H9 (cell line): ENCODE measurements at regions not wholly inside any gene's neighbourhood (a gene's known extent, or its start where the extent isn't known, plus 50 kb on each side); places are given as distances from the start of the nearest gene placed in this dataset.

ENCODE experiments used
- DNase-seq: peaks from one replicate; pipeline ENCODE4 v3.0.0-alpha.2; 2017
- H2AFZ ChIP-seq: one replicate; pipeline ENCODE4 v1.6.1; 2013; ENCODE audit warnings: mild to moderate bottlenecking, low read length, control low read depth, moderate library complexity
- H2AK5ac ChIP-seq: 2 replicates; pipeline ENCODE4 v1.6.1; 2013; ENCODE audit warnings: low read length, control low read depth, mixed read lengths; ENCODE audit not compliant: insufficient read length
- H2BK120ac ChIP-seq: one replicate; pipeline ENCODE4 v1.6.1; 2013; ENCODE audit warnings: low read depth, mild to moderate bottlenecking, low read length, control low read depth, inconsistent platforms; ENCODE audit not compliant: poor library complexity, severe bottlenecking
- H2BK12ac ChIP-seq: 2 replicates; pipeline ENCODE4 v1.6.1; 2013; ENCODE audit warnings: low read length, control low read depth, mixed read lengths, low read depth; ENCODE audit not compliant: insufficient read length
- H2BK15ac ChIP-seq: 2 replicates; pipeline ENCODE4 v1.6.1; 2013; ENCODE audit warnings: low read depth, low read length, control low read depth
- H2BK20ac ChIP-seq: one replicate; pipeline ENCODE4 v1.6.1; 2013; ENCODE audit warnings: low read depth, mild to moderate bottlenecking, low read length, control low read depth, inconsistent platforms; ENCODE audit not compliant: poor library complexity, severe bottlenecking
- H2BK5ac ChIP-seq: 2 replicates; pipeline ENCODE4 v1.6.1; 2013; ENCODE audit warnings: low read length, control low read depth, mixed read lengths; ENCODE audit not compliant: insufficient read length
- H3K14ac ChIP-seq: 2 replicates; pipeline ENCODE4 v1.6.1; 2013; ENCODE audit warnings: low read length, control low read depth; ENCODE audit not compliant: insufficient read depth
- H3K18ac ChIP-seq: 2 replicates; pipeline ENCODE4 v1.6.1; 2013; ENCODE audit warnings: low read depth, mild to moderate bottlenecking, mixed read lengths, low read length, control low read depth; ENCODE audit not compliant: insufficient read length
- H3K23ac ChIP-seq: 2 replicates; pipeline ENCODE4 v1.6.1; 2013; ENCODE audit warnings: low read length, control low read depth, mixed read lengths, low read depth; ENCODE audit not compliant: insufficient read length
- H3K23me2 ChIP-seq: 2 replicates; pipeline ENCODE4 v1.6.1; 2013; ENCODE audit warnings: low read depth, mild to moderate bottlenecking, mixed read lengths, low read length, control low read depth; ENCODE audit not compliant: insufficient read length, poor library complexity, severe bottlenecking
- H3K27ac ChIP-seq: 2 replicates; pipeline ENCODE4 v1.5.1; 2013; ENCODE audit warnings: low read length, control low read depth, mixed read lengths, low read depth; ENCODE audit not compliant: insufficient read length
- H3K27me3 ChIP-seq: 2 replicates; pipeline ENCODE4 v1.6.1; 2013; ENCODE audit warnings: low read length, control low read depth, inconsistent platforms; ENCODE audit not compliant: insufficient read depth
- H3K4ac ChIP-seq: 2 replicates; pipeline ENCODE4 v1.6.1; 2013; ENCODE audit warnings: low read depth, mild to moderate bottlenecking, control low read depth, inconsistent platforms, low read length, moderate library complexity
- H3K4me1 ChIP-seq: 2 replicates; pipeline ENCODE4 v1.6.1; 2013; ENCODE audit warnings: low read length, control low read depth, inconsistent platforms; ENCODE audit not compliant: insufficient read depth
- H3K4me2 ChIP-seq: 2 replicates; pipeline ENCODE4 v1.6.1; 2013; ENCODE audit warnings: low read length, control low read depth, mixed read lengths; ENCODE audit not compliant: insufficient read length, insufficient read depth
- H3K56ac ChIP-seq: 2 replicates; pipeline ENCODE4 v1.6.1; 2013; ENCODE audit warnings: low read depth, mild to moderate bottlenecking, mixed read lengths, low read length, control low read depth; ENCODE audit not compliant: insufficient read length
- H3K79me1 ChIP-seq: 2 replicates; pipeline ENCODE4 v1.6.1; 2013; ENCODE audit warnings: low read depth, mild to moderate bottlenecking, moderate library complexity, low read length, control low read depth, inconsistent platforms; ENCODE audit not compliant: insufficient read depth, poor library complexity, severe bottlenecking
- H3K79me2 ChIP-seq: 2 replicates; pipeline ENCODE4 v1.6.1; 2013; ENCODE audit warnings: low read length, control low read depth, inconsistent platforms; ENCODE audit not compliant: insufficient read depth
- H3K9ac ChIP-seq: 2 replicates; pipeline ENCODE4 v1.6.1; 2013; ENCODE audit warnings: low read length, control low read depth, mixed read lengths; ENCODE audit not compliant: insufficient read length; ENCODE audit errors: extremely low read depth
- H3K9me3 ChIP-seq: one replicate; pipeline ENCODE4 v1.6.1; 2013; ENCODE audit warnings: low read depth, low read length, inconsistent platforms; ENCODE audit not compliant: control insufficient read depth
- H3T11ph ChIP-seq: one replicate; pipeline ENCODE4 v1.6.1; 2013; ENCODE audit warnings: mild to moderate bottlenecking, low read length, control low read depth, inconsistent platforms
- H4K20me1 ChIP-seq: one replicate; pipeline ENCODE4 v1.6.1; 2013; ENCODE audit not compliant: control insufficient read depth, insufficient read length, insufficient read depth
- H4K5ac ChIP-seq: 2 replicates; pipeline ENCODE4 v1.6.1; 2013; ENCODE audit warnings: low read depth, mild to moderate bottlenecking, mixed read lengths, low read length, control low read depth; ENCODE audit not compliant: insufficient read length
- H4K8ac ChIP-seq: replicated peaks from 2 replicates; pipeline ENCODE4 v1.6.1; 2013; ENCODE audit warnings: low read length, control low read depth, mixed read lengths, low read depth; ENCODE audit not compliant: insufficient read length
- H4K91ac ChIP-seq: 2 replicates; pipeline ENCODE4 v1.6.1; 2013; ENCODE audit warnings: low read depth, mild to moderate bottlenecking, moderate library complexity, mixed read lengths, low read length, control low read depth; ENCODE audit not compliant: insufficient read length
- H3K27ac Mint-ChIP-seq, 3 experiments: 2 replicates in 2 of 3; 3 replicates in 1 of 3; pipeline ENCODE4 v1.8.0; 2020 to 2021; ENCODE audit warnings: mixed read lengths in 3 of 3, mild to moderate bottlenecking in 1 of 3, moderate library complexity in 1 of 3
- H3K27me3 Mint-ChIP-seq: 2 replicates; pipeline ENCODE4 v1.8.0; 2021; ENCODE audit warnings: low read depth, mild to moderate bottlenecking, moderate library complexity, mixed read lengths
- H3K36me3 Mint-ChIP-seq, 3 experiments: 2 replicates in 2 of 3; 3 replicates in 1 of 3; pipeline ENCODE4 v1.8.0; 2020 to 2021; ENCODE audit warnings: low read depth in 3 of 3, mixed read lengths in 3 of 3; ENCODE audit not compliant: insufficient read depth in 1 of 3
- H3K4me1 Mint-ChIP-seq, 2 experiments: 2 replicates each; pipeline ENCODE4 v1.8.0; 2020; ENCODE audit warnings: mixed read lengths in 2 of 2
- H3K4me3 Mint-ChIP-seq, 2 experiments: 2 replicates in 1 of 2; 3 replicates in 1 of 2; pipeline ENCODE4 v1.8.0; 2020 to 2021; ENCODE audit warnings: mild to moderate bottlenecking in 2 of 2, mixed read lengths in 2 of 2, moderate library complexity in 1 of 2
- H3K9me3 Mint-ChIP-seq, 2 experiments: 2 replicates in 1 of 2; 3 replicates in 1 of 2; pipeline ENCODE4 v1.8.0; 2020; ENCODE audit warnings: mild to moderate bottlenecking in 2 of 2, mixed read lengths in 2 of 2, moderate library complexity in 1 of 2
- WGBS: extraction: QIAGEN DNeasy Blood & Tissue Kit; methylation state at CpG from one replicate; pipeline ENCODE4 v1.1.7; 2013; ENCODE audit warnings: missing lambda C conversion rate, low lambda C conversion rate, mixed read lengths; ENCODE audit not compliant: insufficient read length; ENCODE audit errors: extremely low coverage; 5-methylcytosine and 5-hydroxymethylcytosine counted together
- TF ChIP-seq, protein P1 (sequence below): fragments of 200-600 bp; sonication (generic); conservative IDR thresholded peaks from 3 replicates; pipeline ENCODE4 v1.8.0; 2021; ENCODE audit warnings: antibody characterized with exemption, mild to moderate bottlenecking

DNA sequence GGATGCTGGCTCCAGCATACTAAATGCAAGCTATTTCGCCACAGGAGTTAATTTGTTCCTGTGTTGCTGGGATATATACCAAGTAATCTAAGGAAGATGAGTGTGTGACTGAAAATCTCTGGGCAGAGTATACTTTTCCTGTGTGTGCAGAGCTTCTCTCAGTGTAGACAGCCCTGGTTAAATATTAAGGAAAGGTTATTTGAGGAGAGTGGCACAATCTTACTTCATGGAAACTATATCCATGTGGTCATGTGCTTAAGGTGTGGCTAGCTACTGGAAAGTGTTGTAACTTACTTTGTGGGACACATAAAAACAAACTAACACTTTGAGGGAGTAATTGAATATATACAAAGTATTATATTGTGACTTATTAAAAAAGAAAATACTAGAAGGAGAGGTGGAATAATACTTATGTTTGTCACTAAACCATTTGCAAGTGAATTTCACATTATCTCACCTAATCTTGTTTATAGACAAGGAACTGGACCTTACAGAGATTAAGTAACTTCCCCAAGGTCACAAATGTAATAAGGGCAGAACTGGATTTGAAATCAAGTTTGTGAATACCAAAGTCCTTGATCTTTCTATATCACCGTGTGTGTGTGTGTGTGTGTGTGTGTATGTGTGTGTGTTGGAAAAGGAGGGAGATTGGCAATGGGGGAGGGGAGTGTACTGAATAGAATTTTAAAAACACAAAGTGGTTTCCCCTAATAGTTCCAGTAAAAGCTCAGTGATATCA, 408.2 kb upstream of the NR3C2 start:
- Mint-ChIP-seq H3K4me3 (no peak overlapping the region), H3K36me3 (no peaks in the 10 kb centered on the region), H3K27ac (no peak overlapping the region), H3K4me1 (peaks cover 0 to 15% of the 10 kb centered on the region in 2 experiments; a peak in 2 of 4 replicates), H3K9me3 (peaks cover 0 to under 1% of the 10 kb centered on the region in 2 experiments; a peak in 2 of 5 replicates), H3K27me3 (no peaks in the 10 kb centered on the region)
- no peak overlapping the region for H2BK5ac ChIP-seq
- H4K20me1 ChIP-seq = no peaks in the 10 kb centered on the region
- H3T11ph ChIP-seq = no peak overlapping the region
- no peak overlapping the region for H2AK5ac ChIP-seq
- H3K14ac ChIP-seq = no peak overlapping the region
- H2AFZ ChIP-seq = no peak overlapping the region
- H3K4me1 ChIP-seq = no peaks in the 10 kb centered on the region
- no peak overlapping the region for H4K8ac ChIP-seq
- no peak overlapping the region for H3K18ac ChIP-seq
- TF ChIP-seq, protein P1, sequence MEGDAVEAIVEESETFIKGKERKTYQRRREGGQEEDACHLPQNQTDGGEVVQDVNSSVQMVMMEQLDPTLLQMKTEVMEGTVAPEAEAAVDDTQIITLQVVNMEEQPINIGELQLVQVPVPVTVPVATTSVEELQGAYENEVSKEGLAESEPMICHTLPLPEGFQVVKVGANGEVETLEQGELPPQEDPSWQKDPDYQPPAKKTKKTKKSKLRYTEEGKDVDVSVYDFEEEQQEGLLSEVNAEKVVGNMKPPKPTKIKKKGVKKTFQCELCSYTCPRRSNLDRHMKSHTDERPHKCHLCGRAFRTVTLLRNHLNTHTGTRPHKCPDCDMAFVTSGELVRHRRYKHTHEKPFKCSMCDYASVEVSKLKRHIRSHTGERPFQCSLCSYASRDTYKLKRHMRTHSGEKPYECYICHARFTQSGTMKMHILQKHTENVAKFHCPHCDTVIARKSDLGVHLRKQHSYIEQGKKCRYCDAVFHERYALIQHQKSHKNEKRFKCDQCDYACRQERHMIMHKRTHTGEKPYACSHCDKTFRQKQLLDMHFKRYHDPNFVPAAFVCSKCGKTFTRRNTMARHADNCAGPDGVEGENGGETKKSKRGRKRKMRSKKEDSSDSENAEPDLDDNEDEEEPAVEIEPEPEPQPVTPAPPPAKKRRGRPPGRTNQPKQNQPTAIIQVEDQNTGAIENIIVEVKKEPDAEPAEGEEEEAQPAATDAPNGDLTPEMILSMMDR = no peak
- H4K91ac ChIP-seq = no peak overlapping the region
- H3K27ac ChIP-seq = no peak overlapping the region
- WGBS = no CpG with 5 or more reads among the region's 2 CpGs
- no peaks in the 10 kb centered on the region for H3K79me2 ChIP-seq
- no peak overlapping the region for H3K9ac ChIP-seq
- no peak overlapping the region for H4K5ac ChIP-seq
- H3K79me1 ChIP-seq = no peaks in the 10 kb centered on the region
- H3K27me3 ChIP-seq = no peaks in the 10 kb centered on the region
- no peak overlapping the region for H3K4me2 ChIP-seq
- no peak overlapping the region for H2BK15ac ChIP-seq
- no peak overlapping the region for H3K4ac ChIP-seq
- H3K56ac ChIP-seq = no peak overlapping the region
- H3K9me3 ChIP-seq = no peaks in the 10 kb centered on the region
- no peak overlapping the region for H2BK120ac ChIP-seq
- H2BK12ac ChIP-seq = no peak overlapping the region
- no peak overlapping the region for H3K23ac ChIP-seq
- H3K23me2 ChIP-seq = no peaks in the 10 kb centered on the region
- H2BK20ac ChIP-seq = no peak overlapping the region
- no peak for DNase-seq
